Nucleus accumbens (tissue), 56 donors: ENCODE measurements at regions not wholly inside any gene's neighbourhood (a gene's known extent, or its start where the extent isn't known, plus 50 kb on each side); places are given as distances from the start of the nearest gene placed in this dataset.
A peak's percentile ranks its signal among the peaks of the same experiment; 100 is the strongest.
"Not testable (repeated sequence)": the region's sequence is repeated elsewhere in the genome, so short reads cannot be mapped to it uniquely, and the experiment has no call there.

Experiments
- DNase-seq, 56 donors: peaks; one replicate each; lab custom pipeline; 2025; lab: John Stamatoyannopoulos, UW

GRCh38 chr14:76264384-76264783 lies 111.6 kb upstream of the ESRRB start:
- DNase-seq = no peak

- peak in 46 of 56 donors; percentile 1 to 76 (median 32) for DNase-seq
These were observed 108.5 kb upstream of the ESRRB start for GRCh38 chr14:76267322-76268046.

GRCh38 chr14:76268047-76268431 lies 107.9 kb upstream of the ESRRB start:
- DNase-seq = no peak

GRCh38 chr14:76268700-76269099 lies 107.2 kb upstream of the ESRRB start:
- no peak for DNase-seq

GRCh38 chr14:76271041-76271755 lies 104.7 kb upstream of the ESRRB start:
- DNase-seq = peak in 9 of 56 donors; percentile 1 to 38 (median 11)

- DNase-seq = no peak
These were observed 103.6 kb upstream of the ESRRB start for GRCh38 chr14:76272349-76272748.

- no peak for DNase-seq
These were observed 103.2 kb upstream of the ESRRB start for GRCh38 chr14:76272774-76273173.

- DNase-seq = no peak
These were observed 102.6 kb upstream of the ESRRB start for GRCh38 chr14:76273346-76273745.

- DNase-seq = no peak
These were observed 101.6 kb upstream of the ESRRB start for GRCh38 chr14:76274324-76274723.

GRCh38 chr14:76277586-76278130 lies 98.3 kb upstream of the ESRRB start:
- no peak for DNase-seq

GRCh38 chr14:76280221-76280620 lies 95.7 kb upstream of the ESRRB start:
- no peak for DNase-seq

- no peak for DNase-seq
These were observed 93.4 kb upstream of the ESRRB start for GRCh38 chr14:76282581-76282980.

GRCh38 chr14:76287063-76287462 lies 88.9 kb upstream of the ESRRB start:
- DNase-seq = no peak

GRCh38 chr14:76289276-76289675 lies 86.7 kb upstream of the ESRRB start:
- DNase-seq = no peak

GRCh38 chr14:76292561-76292960 lies 83.4 kb upstream of the ESRRB start:
- DNase-seq = no peak

GRCh38 chr14:76293221-76293620 lies 82.7 kb upstream of the ESRRB start:
- DNase-seq = no peak

GRCh38 chr14:76293923-76294322 lies 82.0 kb upstream of the ESRRB start:
- DNase-seq = peak in 23 of 56 donors; percentile 5 to 74 (median 33)

GRCh38 chr14:76294876-76295275 lies 81.1 kb upstream of the ESRRB start:
- DNase-seq = no peak

- no peak for DNase-seq
These were observed 77.0 kb upstream of the ESRRB start for GRCh38 chr14:76298896-76299295.

- DNase-seq = not testable (repeated sequence)
These were observed 72.7 kb upstream of the ESRRB start for GRCh38 chr14:76303188-76303587.

- no peak for DNase-seq
These were observed 71.2 kb upstream of the ESRRB start for GRCh38 chr14:76304536-76305267.
